RWPE2 (cell line): ENCODE measurements at regions not wholly inside any gene's neighbourhood (a gene's known extent, or its start where the extent isn't known, plus 50 kb on each side); places are given as distances from the start of the nearest gene placed in this dataset.

ENCODE experiments used
- ATAC-seq: fragments of 200-7000 bp; cut with Tn5 transposase; 3 replicates; pipeline ENCODE4 v1.9.1; 2021; ENCODE audit warnings: low read depth
- DNase-seq: peaks from one replicate; pipeline ENCODE4 v3.0.0-alpha.2; 2020; ENCODE audit warnings: low spot score
- H3K27ac ChIP-seq: fragments of 450-650 bp; 2 replicates; pipeline ENCODE4 v1.5.1; 2017; ENCODE audit warnings: mild to moderate bottlenecking; ENCODE audit not compliant: poor library complexity, severe bottlenecking
- H3K27me3 ChIP-seq: fragments of 250-450 bp; sonication (Bioruptor Pico); 2 replicates; pipeline ENCODE4 v1.5.1; 2021; ENCODE audit warnings: mild to moderate bottlenecking, moderate library complexity; ENCODE audit not compliant: insufficient read depth, poor library complexity, severe bottlenecking
- H3K36me3 ChIP-seq: fragments of 250-450 bp; sonication (Bioruptor Pico); 2 replicates; pipeline ENCODE4 v1.5.1; 2020; ENCODE audit warnings: low read depth, mild to moderate bottlenecking, moderate library complexity
- H3K4me1 ChIP-seq: fragments of 250-450 bp; sonication (Bioruptor Pico); 2 replicates; pipeline ENCODE4 v1.5.1; 2021; ENCODE audit warnings: mild to moderate bottlenecking, moderate library complexity; ENCODE audit not compliant: insufficient read depth, poor library complexity, severe bottlenecking
- H3K4me3 ChIP-seq: fragments of 250-450 bp; sonication (Bioruptor Pico); 2 replicates; pipeline ENCODE4 v1.5.1; 2021; ENCODE audit warnings: mild to moderate bottlenecking, moderate library complexity; ENCODE audit not compliant: severe bottlenecking
- H3K9me3 ChIP-seq: fragments of 250-450 bp; sonication (Bioruptor Pico); 2 replicates; pipeline ENCODE4 v1.5.1; 2021; ENCODE audit warnings: mild to moderate bottlenecking, moderate library complexity; ENCODE audit not compliant: severe bottlenecking
- CTCF ChIP-seq: fragments of 450-650 bp; IDR thresholded peaks from one replicate; pipeline ENCODE4 v1.5.1; 2017; ENCODE audit warnings: mild to moderate bottlenecking, moderate library complexity; ENCODE audit not compliant: poor library complexity, severe bottlenecking

DNA sequence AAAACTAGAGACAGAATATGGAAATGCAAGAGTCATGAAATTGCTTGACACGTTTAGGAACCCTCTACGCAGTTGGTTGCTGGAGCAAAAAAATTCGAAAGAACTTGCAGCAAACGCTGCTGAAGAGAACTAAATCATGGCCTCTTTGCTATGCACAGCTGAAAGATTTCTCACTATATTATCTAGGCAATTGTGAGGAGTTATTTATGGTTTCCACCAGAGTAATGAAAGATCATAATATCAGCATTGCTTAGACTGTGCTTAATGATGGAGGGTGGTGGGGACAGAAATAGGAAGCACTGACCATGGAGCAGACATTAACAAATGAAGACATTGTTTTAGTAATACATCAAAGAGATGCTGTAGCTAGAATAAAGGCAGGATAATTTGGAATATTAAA is 593.4 kb upstream of the ZNF717 start:
- H3K27me3 ChIP-seq: no peaks in the 10 kb centered on the region
- H3K36me3 ChIP-seq: no peaks in the 10 kb centered on the region
- no peak overlapping the region for H3K27ac ChIP-seq
- no peak for TF ChIP-seq CTCF
- H3K4me1 ChIP-seq: no peaks in the 10 kb centered on the region
- no peaks in the 10 kb centered on the region for H3K9me3 ChIP-seq
- ATAC-seq: no peak
- no peak for DNase-seq
- no peak overlapping the region for H3K4me3 ChIP-seq

GRCh38 chr3:76383781-76384180 is 598.4 kb upstream of the ZNF717 start:
- no peak for DNase-seq
- no peak for ATAC-seq
- H3K4me1 ChIP-seq: no peaks in the 10 kb centered on the region
- H3K36me3 ChIP-seq: no peaks in the 10 kb centered on the region
- H3K4me3 ChIP-seq: no peak overlapping the region
- no peak for TF ChIP-seq CTCF
- no peak overlapping the region for H3K27ac ChIP-seq
- H3K9me3 ChIP-seq: no peaks in the 10 kb centered on the region
- H3K27me3 ChIP-seq: no peaks in the 10 kb centered on the region

DNA sequence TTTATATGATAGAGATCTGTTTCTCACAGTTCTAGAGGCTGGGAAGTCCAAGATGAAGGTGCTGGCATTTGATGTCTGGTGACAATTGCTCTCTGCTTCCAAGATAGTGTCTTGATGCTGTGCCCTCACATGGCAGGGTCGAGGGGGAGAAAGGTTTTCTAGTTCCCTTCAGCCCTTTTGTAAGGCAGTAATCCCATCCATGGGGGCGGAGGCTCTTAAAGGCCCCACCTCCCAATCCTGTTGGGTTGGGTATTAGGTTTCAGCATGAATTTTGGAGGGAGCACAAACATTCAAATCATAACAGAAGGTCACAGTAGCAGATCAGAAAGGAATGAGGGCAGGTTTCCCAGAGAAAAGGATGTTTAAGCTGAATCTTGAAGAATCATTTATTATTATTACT is 601.7 kb upstream of the ZNF717 start:
- DNase-seq (no peak), ATAC-seq (no peak)
- TF ChIP-seq CTCF: no peak
- Histone ChIP-seq H3K27me3 (peaks cover 5% of the 10 kb centered on the region), H3K4me3 (no peak overlapping the region), H3K27ac (no peak overlapping the region), H3K9me3 (no peaks in the 10 kb centered on the region), H3K36me3 (no peaks in the 10 kb centered on the region), H3K4me1 (no peaks in the 10 kb centered on the region)

DNA sequence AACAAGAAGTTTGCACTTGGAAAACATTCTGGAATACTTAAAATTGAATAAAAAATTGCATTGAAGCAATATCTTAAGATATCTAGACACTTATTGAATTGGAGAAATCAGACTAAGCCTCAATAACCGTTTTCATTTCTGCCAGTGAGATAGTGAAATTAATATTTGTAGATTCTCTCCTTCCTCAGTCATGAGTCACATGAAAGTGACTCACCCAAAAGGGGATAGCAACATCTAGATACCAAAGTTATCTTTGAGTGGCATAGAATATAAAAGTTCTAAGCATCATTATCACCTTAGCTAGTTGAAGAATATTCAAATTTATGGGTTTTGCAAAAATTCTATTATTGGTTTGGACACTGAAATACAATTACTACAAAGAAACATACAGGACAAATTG is 614.8 kb upstream of the ZNF717 start:
- Histone ChIP-seq H3K27ac (no peak overlapping the region), H3K9me3 (no peaks in the 10 kb centered on the region), H3K36me3 (no peaks in the 10 kb centered on the region), H3K27me3 (no peaks in the 10 kb centered on the region), H3K4me1 (no peaks in the 10 kb centered on the region), H3K4me3 (no peak overlapping the region)
- ATAC-seq (no peak), DNase-seq (no peak)
- TF ChIP-seq CTCF: no peak

- H3K36me3 ChIP-seq: no peaks in the 10 kb centered on the region
- DNase-seq: no peak
- H3K9me3 ChIP-seq: no peaks in the 10 kb centered on the region
- H3K4me1 ChIP-seq: no peaks in the 10 kb centered on the region
- H3K27me3 ChIP-seq: no peaks in the 10 kb centered on the region
- H3K27ac ChIP-seq: no peak overlapping the region
- TF ChIP-seq CTCF: no peak
- H3K4me3 ChIP-seq: no peak overlapping the region
- no peak for ATAC-seq
Observed at GRCh38 chr3:76402926-76403325, 617.6 kb upstream of the ZNF717 start.
